Type B pancreatic cell (in vitro differentiated cells): ENCODE measurements at regions not wholly inside any gene's neighbourhood (a gene's known extent, or its start where the extent isn't known, plus 50 kb on each side); places are given as distances from the start of the nearest gene placed in this dataset.

Source experiments
- DNase-seq: peaks from one replicate; pipeline ENCODE4 v3.0.0; 2021; ENCODE audit warnings: mixed read lengths; ENCODE audit not compliant: unreplicated experiment; ENCODE audit errors: extremely low spot score
- H3K27ac Mint-ChIP-seq: 2 replicates; pipeline ENCODE4 v1.8.0; 2021; ENCODE audit warnings: mild to moderate bottlenecking, mixed read lengths
- H3K27me3 Mint-ChIP-seq: 2 replicates; pipeline ENCODE4 v1.8.0; 2021; ENCODE audit warnings: mixed read lengths
- H3K36me3 Mint-ChIP-seq: 2 replicates; pipeline ENCODE4 v1.8.0; 2021; ENCODE audit warnings: mixed read lengths
- H3K4me1 Mint-ChIP-seq: one replicate; pipeline ENCODE4 v1.8.0; 2021; ENCODE audit warnings: mixed read lengths; ENCODE audit not compliant: unreplicated experiment
- H3K4me3 Mint-ChIP-seq: 2 replicates; pipeline ENCODE4 v1.8.0; 2021; ENCODE audit warnings: mild to moderate bottlenecking, mixed read lengths
- H3K9me3 Mint-ChIP-seq: 2 replicates; pipeline ENCODE4 v1.8.0; 2021; ENCODE audit warnings: mixed read lengths
- CTCF ChIP-seq: fragments of 200-600 bp; sonication (generic); conservative IDR thresholded peaks from 2 replicates; pipeline ENCODE4 v1.5.0; 2021; ENCODE audit warnings: antibody characterized with exemption, mild to moderate bottlenecking

DNA sequence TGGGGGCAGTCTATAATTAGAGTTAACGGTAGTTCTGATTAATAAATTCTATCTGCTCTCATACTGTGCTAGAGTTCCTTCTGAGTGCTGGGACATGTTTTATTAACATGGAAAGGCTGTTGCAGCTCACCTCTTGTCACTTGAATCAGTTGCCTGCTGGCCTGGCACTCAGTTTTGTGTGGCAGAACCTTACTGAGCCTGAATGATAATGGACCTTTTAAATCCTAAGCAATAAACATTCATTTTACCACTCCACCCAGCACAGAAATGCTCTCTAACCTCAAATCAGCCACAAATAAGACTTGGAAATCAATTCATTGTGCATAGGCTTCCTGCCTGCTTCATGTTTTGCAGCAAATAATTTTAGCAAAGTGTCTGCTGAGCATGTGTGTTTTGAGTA is 115.0 kb upstream of the RBMS1 start:
- Mint-ChIP-seq H3K4me1 (peaks cover 5% of the 10 kb centered on the region), H3K36me3 (no peaks in the 10 kb centered on the region), H3K27ac (no peak overlapping the region), H3K4me3 (no peak overlapping the region), H3K9me3 (no peaks in the 10 kb centered on the region), H3K27me3 (no peaks in the 10 kb centered on the region)
- DNase-seq = no peak
- no peak for TF ChIP-seq CTCF

GRCh38 chr2:160609346-160609745 is 115.7 kb upstream of the RBMS1 start:
- H3K27ac Mint-ChIP-seq = no peak overlapping the region
- no peak for DNase-seq
- H3K9me3 Mint-ChIP-seq = no peaks in the 10 kb centered on the region
- no peaks in the 10 kb centered on the region for H3K27me3 Mint-ChIP-seq
- no peak for TF ChIP-seq CTCF
- peaks cover 5% of the 10 kb centered on the region for H3K4me1 Mint-ChIP-seq
- no peaks in the 10 kb centered on the region for H3K36me3 Mint-ChIP-seq
- no peak overlapping the region for H3K4me3 Mint-ChIP-seq

GRCh38 chr2:160610041-160610440 is 116.4 kb upstream of the RBMS1 start:
- Mint-ChIP-seq H3K36me3 (no peaks in the 10 kb centered on the region), H3K4me3 (no peak overlapping the region), H3K27ac (no peak overlapping the region), H3K27me3 (no peaks in the 10 kb centered on the region), H3K4me1 (peaks cover 5% of the 10 kb centered on the region), H3K9me3 (no peaks in the 10 kb centered on the region)
- no peak for TF ChIP-seq CTCF
- no peak for DNase-seq

- Mint-ChIP-seq H3K9me3 (no peaks in the 10 kb centered on the region), H3K36me3 (no peaks in the 10 kb centered on the region), H3K4me1 (peaks cover 5% of the 10 kb centered on the region), H3K4me3 (no peak overlapping the region), H3K27me3 (no peaks in the 10 kb centered on the region), H3K27ac (no peak overlapping the region)
- no peak for DNase-seq
- TF ChIP-seq CTCF = no peak
Measured at GRCh38 chr2:160612266-160612856, 118.8 kb upstream of the RBMS1 start.

DNA sequence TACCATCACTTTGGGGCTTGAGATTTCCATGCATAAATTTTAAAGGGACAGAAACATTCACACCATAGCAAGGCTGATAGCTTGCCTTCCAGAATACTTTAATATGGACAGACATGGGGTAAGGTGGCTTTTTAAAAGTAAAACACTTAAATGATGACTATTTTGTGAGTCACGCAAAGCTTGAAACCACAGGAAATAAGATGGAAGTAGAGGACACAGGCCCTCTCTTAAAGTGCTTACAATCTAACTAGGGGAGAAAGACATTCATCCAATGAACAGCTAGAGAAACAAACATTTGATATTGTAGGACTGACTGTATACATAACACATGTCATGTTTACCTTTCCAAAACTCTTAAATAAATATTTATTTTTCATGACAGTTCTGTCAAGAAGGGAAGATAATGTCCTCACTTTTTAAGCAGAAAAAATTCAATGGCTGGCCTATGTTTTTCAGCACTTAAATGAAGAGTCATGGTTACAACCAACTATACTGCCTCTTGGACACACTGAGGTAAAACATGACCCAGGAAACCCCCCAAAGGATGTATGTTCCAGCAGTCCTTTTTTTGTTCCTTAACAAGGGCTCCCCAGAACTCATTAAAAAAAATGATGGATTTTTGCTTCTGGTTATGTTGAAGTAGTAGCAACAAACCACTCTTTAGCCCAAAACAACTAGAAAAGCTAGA is 120.0 kb upstream of the RBMS1 start:
- H3K9me3 Mint-ChIP-seq = no peaks in the 10 kb centered on the region
- peaks cover 3% of the 10 kb centered on the region for H3K4me1 Mint-ChIP-seq
- no peak for DNase-seq
- no peaks in the 10 kb centered on the region for H3K36me3 Mint-ChIP-seq
- no peaks in the 10 kb centered on the region for H3K27me3 Mint-ChIP-seq
- H3K4me3 Mint-ChIP-seq = no peak overlapping the region
- no peak for TF ChIP-seq CTCF
- no peak overlapping the region for H3K27ac Mint-ChIP-seq
